ENCODE measurements at regions not wholly inside any gene's neighbourhood (a gene's known extent, or its start where the extent isn't known, plus 50 kb on each side); places are given as distances from the start of the nearest gene placed in this dataset.

- Histone ChIP-seq H3K9me3 (no peaks in the 10 kb centered on the region), H3K36me3 (no peaks in the 10 kb centered on the region), H3K27ac (no peak overlapping the region), H3K4me1 (no peaks in the 10 kb centered on the region), H3K27me3 (no peaks in the 10 kb centered on the region), H3K4me3 (no peak overlapping the region)
- in situ Hi-C loops (cut with MboI; ENCODE audit: low sequenced_read_pairs in 4 of 4) (no loop called here), intact Hi-C loops (cut with DNase I; ENCODE audit: low total_unique reads) (no loop called here)
- no peak for DNase-seq
- TF ChIP-seq CTCF (IDR thresholded peaks at IDR 0.05 in 4 of 5, conservative IDR thresholded peaks at IDR 0.05 in 1 of 5) (no peak), POLR2A (IDR thresholded peaks at IDR 0.05) (no peak)
- ATAC-seq, result no peak
These were observed 765.5 kb upstream of the EEF2KMT start for GRCh38 chr16:5863071-5863606.

GRCh38 chr16:5862103-5862840 lies 764.7 kb upstream of the EEF2KMT start:
- ATAC-seq (no peak), DNase-seq (no peak)
- Histone ChIP-seq H3K36me3 (no peaks in the 10 kb centered on the region), H3K4me1 (no peaks in the 10 kb centered on the region), H3K27me3 (no peaks in the 10 kb centered on the region), H3K27ac (no peak overlapping the region), H3K9me3 (no peaks in the 10 kb centered on the region), H3K4me3 (no peak overlapping the region)
- in situ Hi-C loops (cut with MboI; ENCODE audit: low sequenced_read_pairs in 4 of 4), result no loop called here
- intact Hi-C loops (cut with DNase I; ENCODE audit: low total_unique reads), result no loop called here
- no peak for TF ChIP-seq POLR2A (IDR thresholded peaks at IDR 0.05)
- no peak for TF ChIP-seq CTCF (IDR thresholded peaks at IDR 0.05 in 4 of 5, conservative IDR thresholded peaks at IDR 0.05 in 1 of 5)

- Histone ChIP-seq H3K9me3 (no peaks in the 10 kb centered on the region), H3K4me1 (no peaks in the 10 kb centered on the region), H3K4me3 (no peak overlapping the region), H3K36me3 (no peaks in the 10 kb centered on the region), H3K27ac (no peak overlapping the region), H3K27me3 (no peaks in the 10 kb centered on the region)
- TF ChIP-seq POLR2A (IDR thresholded peaks at IDR 0.05) (no peak), CTCF (IDR thresholded peaks at IDR 0.05 in 4 of 5, conservative IDR thresholded peaks at IDR 0.05 in 1 of 5) (no peak)
- no peak for DNase-seq
- intact Hi-C loops (cut with DNase I; ENCODE audit: low total_unique reads) (no loop called here), in situ Hi-C loops (cut with MboI; ENCODE audit: low sequenced_read_pairs in 4 of 4) (no loop called here)
- ATAC-seq, result no peak
These were observed 763.6 kb upstream of the EEF2KMT start for GRCh38 chr16:5861241-5861640.

GRCh38 chr16:5858180-5858579 lies 760.6 kb upstream of the EEF2KMT start:
- H3K9me3 ChIP-seq, result no peaks in the 10 kb centered on the region
- H3K27ac ChIP-seq, result no peak overlapping the region
- intact Hi-C loops (cut with DNase I; ENCODE audit: low total_unique reads) (no loop called here), in situ Hi-C loops (cut with MboI; ENCODE audit: low sequenced_read_pairs in 4 of 4) (no loop called here)
- no peak for DNase-seq
- no peaks in the 10 kb centered on the region for H3K4me1 ChIP-seq
- no peaks in the 10 kb centered on the region for H3K36me3 ChIP-seq
- TF ChIP-seq CTCF (IDR thresholded peaks at IDR 0.05 in 4 of 5, conservative IDR thresholded peaks at IDR 0.05 in 1 of 5) (no peak), POLR2A (IDR thresholded peaks at IDR 0.05) (no peak)
- no peak overlapping the region for H3K4me3 ChIP-seq
- ATAC-seq, result no peak
- H3K27me3 ChIP-seq, result no peaks in the 10 kb centered on the region
